ACHN (cell line): ENCODE measurements at regions not wholly inside any gene's neighbourhood (a gene's known extent, or its start where the extent isn't known, plus 50 kb on each side); places are given as distances from the start of the nearest gene placed in this dataset.
"Not testable (repeated sequence)": the region's sequence is repeated elsewhere in the genome, so short reads cannot be mapped to it uniquely, and the experiment has no call there.

Source experiments
- DNase-seq: peaks from one replicate; pipeline ENCODE4 v3.0.0-alpha.2; 2015
- in situ Hi-C: cut with HindIII; loops from 2 replicates; pipeline ENCODE4 v1.10.0; 2017; ENCODE audit warnings: low sequenced_read_pairs, low pct_ligation_motif_present, low pct_unique_long_range_greater_than_20kb

DNA sequence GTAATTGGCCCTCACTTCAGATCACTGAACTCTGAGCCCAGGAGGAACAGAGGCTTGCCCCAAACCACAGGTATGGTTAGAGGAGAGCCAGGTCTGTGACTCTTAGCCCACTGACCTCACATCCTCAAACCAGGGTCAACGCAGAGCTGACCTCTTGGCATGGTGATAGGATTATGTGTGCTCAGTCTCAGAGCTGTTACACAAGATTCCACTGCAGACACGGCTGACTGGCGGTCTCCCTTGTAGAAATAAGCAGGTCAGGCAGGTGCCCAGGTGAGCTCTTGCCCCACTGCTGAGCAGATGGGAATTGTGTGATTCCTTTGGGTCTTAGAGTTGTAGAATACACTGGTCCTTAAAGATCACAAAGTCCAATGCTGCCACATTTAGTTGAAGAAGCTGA lies 66.0 kb upstream of the PITX1 start:
- DNase-seq: no peak
- in situ Hi-C loops: no loop called here

DNA sequence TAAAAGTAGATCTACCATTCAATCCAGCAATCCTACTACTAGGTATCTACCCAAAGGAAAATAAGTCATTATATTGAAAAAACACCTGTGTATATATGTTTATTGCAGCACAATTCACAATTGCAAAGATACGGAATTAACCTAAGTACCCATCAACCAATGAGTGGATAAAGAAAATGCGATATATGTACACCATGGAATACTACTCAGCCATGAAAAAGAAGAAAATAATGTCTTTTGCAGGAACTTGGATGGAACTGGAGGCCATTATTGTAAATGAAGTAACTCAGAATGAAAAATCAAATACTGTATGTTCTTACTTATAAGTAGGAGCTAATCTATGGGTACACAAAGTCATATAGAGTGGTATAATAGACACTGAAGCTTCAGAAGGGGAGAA lies 63.4 kb upstream of the PITX1 start:
- DNase-seq: no peak
- in situ Hi-C loops: no loop called here

DNA sequence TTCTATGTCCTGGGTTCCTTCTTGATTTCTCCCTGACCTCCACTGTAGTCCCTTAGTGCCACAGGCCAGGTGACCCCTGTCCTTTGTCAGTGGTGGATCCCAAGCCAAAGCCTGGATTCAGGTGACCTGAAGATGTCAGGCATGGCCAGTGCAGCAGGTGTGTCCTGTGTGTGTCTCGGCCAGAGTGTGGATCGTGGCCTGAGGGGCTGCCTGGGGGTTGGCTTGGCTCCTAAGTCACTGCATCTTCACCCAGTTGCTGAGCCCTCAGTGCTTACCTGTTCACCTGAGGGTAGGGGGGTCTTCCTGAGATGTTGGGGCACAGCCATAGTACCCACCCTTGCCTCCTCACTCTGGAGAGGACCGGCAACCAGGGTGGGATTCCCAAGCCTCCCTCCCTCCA lies 61.8 kb upstream of the PITX1 start:
- in situ Hi-C loops: no loop called here
- no peak for DNase-seq

DNA sequence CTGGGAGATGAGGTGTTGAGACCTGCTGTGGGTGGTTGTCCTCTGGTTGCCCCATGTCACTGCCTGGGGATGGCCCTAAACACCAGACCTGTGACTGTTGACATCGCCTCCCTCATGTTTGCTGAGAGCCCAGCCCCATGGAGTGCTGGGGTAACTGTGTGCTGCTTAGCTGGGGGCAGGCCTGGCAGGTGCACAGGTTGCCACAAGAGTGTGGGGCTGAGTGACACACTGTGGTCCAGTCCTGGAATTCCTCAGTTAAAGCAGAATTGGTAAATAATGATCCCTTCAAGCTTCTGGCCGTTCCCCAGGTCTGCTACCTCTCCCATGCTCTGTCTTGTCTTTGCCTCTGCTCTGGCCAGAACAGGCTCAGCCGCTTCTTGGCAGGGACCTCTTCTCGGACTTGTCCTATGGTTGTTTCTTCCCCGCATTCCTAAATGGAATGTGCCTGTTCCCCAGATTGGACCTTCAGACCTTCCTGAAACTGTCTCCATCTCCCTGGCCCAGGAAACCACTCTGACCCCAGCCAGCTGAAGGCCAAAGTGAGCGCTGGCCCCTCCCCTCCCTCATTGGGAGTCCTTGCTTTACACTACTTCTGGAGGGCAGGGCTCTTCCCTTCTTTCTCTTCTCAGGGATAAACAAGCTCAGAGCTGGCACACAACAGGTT lies 61.2 kb upstream of the PITX1 start:
- in situ Hi-C loops: no loop called here

DNA sequence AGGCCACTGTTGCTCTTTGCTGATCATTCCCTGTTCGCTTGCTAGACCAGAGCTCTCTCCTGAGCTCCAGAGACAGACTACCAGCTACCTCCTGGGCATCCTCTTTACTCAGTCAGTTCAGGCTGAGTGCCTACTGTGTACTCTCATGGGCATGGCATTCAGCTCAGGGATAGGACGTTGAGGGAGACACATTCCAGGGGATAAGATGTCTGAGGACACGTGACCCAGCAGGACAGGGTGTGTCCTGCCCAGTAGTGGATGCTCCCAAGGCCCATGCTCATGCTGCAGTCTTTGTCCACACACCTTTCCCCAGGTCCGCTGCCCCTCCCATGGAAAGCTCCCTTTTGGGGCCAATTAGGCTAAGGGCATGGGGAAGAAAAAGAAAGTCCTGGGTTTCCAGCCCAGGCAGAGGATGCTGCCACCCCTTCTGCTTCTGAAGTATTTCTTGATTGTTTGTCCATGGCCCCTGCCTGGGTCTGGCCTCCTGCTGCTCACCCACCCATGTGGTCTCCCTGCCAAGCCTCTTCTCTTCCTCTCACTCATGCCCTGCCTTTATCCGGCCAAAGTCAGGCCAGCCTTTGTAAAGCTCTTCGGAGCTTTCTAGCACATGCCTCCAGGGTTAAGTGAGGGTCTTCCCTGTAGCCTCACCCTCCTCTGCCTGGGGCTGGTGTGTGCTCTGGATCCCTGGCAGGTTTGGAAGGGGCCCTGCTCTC lies 60.5 kb upstream of the PITX1 start:
- DNase-seq: no peak
- in situ Hi-C loops: no loop called here

More for the DNA sequence above, 61.2 kb upstream of the PITX1 start:
- no peak for DNase-seq

DNA sequence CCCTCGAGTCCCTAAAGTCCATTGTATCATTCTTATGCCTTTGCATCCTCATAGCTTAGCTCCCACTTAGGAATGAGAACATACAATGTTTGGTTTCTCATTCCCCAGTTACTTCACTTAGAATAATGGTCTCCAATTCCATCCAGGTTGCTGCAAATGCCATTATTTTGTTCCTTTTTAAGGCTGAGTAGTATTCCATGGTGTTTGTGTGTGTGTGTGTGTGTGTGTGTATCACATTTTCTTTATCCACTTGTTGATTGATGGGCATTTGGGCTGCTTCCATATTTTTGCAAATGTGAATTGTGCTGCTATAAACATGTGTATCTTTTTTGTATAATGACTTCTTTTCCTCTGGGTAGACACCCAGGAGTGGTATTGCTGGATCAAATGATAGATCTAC lies 59.5 kb upstream of the PITX1 start:
- in situ Hi-C loops, DNase-seq: not testable (repeated sequence)

DNA sequence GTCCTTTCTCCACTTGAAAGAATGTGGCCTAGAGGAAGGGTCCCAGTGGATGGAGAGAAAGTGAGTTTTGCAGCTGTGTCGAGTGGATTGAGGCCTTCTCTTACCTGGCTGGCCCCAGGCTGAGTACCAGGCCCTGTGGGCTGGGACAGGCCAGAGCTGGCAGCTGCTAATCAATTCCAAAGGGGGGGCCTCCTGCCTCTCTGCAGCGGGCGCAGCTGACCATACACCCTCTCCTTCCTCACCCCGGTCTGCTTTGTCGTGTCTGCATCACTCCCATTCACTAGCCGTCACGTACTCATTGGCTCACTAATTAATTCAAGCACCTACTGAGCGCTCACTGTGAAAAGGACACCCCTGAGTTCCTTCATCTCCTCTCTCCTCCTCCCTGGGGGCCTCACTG lies 58.4 kb upstream of the PITX1 start:
- in situ Hi-C loops: no loop called here
- DNase-seq: no peak

DNA sequence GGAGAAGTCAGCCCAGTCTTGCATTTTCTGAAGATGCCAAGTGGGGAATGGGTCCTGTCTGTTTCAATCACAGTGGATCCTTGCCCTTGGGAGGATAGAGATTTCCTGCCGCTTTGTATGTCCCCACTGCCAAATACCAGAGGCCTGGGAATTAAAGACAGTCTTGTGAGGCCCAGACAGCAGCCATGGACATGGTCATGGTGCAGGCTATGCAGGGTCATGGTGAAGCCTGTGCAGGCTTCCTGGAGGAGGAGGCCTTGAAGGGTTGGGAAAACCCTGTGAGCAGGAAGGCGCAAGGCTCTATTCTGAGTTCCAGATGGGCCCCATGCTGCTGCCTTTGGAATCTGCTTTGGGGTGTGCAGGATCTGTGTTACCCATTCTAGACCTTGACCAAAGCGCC lies 57.3 kb upstream of the PITX1 start:
- in situ Hi-C loops: no loop called here
- no peak for DNase-seq

DNA sequence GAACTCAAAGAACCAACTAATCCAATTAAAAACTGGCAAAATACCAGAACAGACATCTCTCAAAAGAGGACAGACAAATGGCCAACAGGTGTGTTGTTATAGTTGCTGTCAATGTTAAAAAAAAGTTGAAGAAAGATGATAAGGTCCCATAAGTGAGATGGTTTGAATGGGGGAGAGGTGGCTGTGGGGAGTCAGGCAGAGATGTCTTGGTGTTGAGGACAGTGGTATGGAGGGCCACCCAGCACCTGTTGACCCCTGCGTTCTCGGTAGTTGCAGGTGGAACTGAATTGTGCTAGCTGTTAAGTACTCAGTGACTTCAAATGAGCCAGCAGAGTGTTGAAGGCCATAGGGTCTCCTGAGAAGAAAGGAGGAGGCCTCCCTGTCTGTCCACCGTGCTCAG lies 55.9 kb upstream of the PITX1 start:
- in situ Hi-C loops: no loop called here
- no peak for DNase-seq

DNA sequence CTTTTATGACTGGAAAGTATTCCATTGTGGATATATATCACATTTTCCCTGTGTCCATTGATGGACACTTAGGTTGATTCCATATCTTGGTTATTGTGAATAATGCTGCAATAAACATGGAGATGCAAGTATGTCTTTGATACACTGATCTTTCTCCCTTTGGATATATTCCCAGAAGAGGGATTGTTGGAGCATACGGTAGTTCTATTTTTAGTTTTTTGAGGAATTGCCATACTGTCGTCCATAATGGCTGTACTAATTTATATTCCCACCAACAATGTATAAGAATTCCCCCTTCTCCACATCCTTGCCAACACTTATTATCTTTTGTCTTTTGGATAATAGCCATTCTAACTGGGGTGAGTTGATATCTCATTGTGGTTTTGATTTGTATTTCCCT lies 54.9 kb upstream of the PITX1 start:
- no peak for DNase-seq
- in situ Hi-C loops: no loop called here

DNA sequence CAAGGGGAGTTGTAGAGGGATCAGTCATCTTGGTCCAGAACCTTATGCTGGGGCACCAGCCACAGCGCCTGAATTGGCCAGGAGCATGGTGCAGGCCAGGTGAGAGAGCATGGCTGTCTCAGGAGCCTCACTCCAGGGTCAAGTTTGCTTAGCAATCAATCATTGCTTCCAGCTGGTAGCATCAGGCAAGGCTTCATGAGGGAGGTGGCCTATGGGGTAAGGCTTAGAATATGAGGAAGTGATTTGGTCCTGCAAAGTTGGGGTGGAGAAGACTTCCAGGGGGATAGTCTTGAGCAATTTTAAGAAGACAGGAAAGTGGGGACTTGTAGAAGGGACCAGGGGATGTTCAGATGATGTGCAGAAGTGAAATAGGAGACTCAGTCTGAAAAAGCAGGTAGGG lies 53.9 kb upstream of the PITX1 start:
- DNase-seq: no peak
- in situ Hi-C loops: no loop called here

DNA sequence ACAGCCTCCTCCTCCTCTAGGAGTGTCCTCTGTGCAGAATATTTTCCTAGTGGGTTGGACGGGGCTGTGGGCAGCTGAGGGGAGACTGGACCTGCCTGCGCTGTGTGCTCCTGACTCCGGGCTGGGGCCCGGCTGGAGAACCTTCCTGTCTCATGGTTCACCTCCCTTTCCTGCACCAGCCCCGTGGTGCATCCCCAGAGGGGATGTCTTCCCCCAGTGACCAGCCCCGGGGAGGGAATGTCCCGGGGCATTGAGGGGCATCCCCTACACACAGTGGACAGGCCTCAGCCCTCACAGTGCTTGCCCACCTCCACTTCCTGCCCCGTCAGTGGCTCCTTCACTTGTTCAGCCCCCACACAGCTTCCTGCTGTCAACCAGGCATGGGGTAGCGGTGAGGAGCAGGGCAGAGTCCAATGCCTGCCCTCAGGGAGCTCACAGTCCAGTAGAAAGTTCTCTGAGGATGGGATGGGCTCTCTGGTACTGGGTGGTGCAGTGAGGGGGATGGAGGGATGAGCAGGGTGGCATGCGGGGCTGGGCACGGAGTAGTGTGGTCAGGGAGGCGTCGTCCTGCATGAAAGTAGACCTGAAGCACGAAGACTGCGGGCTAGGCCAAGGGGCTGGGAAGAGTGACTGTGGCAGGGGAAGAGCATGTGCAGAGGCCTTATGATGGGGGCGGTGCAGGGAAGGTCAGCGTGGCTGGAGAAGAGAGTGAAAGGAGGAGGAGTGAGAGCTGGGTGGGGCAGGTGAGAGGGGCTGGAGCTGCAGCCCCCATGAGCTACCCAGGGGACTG lies 52.1 kb upstream of the PITX1 start:
- no peak for DNase-seq
- in situ Hi-C loops: no loop called here

DNA sequence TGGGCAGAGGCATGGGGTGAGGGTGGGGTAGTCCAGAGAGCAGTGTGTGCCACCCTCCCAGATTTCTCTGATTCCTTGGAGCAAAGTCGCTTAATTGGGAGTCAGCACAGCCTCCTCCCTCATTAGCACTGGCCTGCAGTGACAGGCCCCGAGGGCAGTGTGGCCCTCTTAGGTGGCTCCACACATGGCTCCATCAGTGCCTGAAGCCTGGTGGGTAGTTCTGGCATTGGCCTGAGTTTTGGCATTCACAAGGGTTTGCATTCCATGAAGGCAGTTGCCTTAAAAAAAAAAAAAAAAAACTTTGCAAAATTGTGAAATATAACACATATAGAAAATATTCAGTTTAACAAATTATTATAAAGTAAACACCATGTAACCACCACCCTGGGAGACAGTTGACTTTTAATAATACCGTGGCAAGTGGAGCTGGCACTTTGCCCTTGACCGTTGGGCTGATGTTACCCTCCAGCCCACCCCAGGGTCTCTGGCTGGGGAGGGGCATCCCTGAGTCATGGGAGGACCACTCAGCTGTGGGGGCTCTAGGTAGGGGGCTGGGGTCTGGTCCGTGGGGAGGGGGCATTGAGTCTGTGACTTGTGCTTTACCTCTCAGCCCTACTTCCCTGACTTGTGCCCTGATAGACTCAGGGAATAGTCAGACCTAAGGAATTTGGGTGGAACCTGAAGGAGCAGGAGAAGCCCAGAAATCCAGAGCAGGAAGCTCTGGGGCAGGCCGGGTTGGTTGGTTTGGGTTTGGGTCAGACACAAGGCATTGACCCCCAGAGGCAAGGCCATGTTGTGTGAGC lies 51.3 kb upstream of the PITX1 start:
- no peak for DNase-seq
- in situ Hi-C loops: no loop called here
